ENCODE measurements at regions not wholly inside any gene's neighbourhood (a gene's known extent, or its start where the extent isn't known, plus 50 kb on each side); places are given as distances from the start of the nearest gene placed in this dataset.

DNA sequence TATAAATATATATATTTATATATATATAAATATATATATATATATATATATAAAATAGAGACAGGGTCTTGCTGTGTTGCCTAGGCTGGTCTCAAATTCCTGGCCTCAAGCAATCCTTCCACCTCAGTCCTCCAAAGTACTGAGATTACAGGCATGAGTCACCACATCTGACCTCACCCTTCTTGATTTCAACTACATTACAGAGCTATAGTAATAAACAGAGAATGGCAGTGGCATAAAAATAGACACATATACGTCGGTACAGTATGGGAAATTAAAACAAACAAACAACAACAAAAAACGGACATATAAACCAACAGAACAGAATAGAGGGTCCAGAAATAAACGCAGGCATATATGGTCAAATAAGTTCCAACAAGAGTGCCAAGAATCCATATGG lies 77.6 kb upstream of the PPP1R3A start:
- TF ChIP-seq, protein P1, sequence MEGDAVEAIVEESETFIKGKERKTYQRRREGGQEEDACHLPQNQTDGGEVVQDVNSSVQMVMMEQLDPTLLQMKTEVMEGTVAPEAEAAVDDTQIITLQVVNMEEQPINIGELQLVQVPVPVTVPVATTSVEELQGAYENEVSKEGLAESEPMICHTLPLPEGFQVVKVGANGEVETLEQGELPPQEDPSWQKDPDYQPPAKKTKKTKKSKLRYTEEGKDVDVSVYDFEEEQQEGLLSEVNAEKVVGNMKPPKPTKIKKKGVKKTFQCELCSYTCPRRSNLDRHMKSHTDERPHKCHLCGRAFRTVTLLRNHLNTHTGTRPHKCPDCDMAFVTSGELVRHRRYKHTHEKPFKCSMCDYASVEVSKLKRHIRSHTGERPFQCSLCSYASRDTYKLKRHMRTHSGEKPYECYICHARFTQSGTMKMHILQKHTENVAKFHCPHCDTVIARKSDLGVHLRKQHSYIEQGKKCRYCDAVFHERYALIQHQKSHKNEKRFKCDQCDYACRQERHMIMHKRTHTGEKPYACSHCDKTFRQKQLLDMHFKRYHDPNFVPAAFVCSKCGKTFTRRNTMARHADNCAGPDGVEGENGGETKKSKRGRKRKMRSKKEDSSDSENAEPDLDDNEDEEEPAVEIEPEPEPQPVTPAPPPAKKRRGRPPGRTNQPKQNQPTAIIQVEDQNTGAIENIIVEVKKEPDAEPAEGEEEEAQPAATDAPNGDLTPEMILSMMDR (IDR thresholded peaks at IDR 0.05), result no peak
- no peak for TF ChIP-seq POLR2A (IDR thresholded peaks at IDR 0.05)
